ENCODE measurements at regions not wholly inside any gene's neighbourhood (a gene's known extent, or its start where the extent isn't known, plus 50 kb on each side); places are given as distances from the start of the nearest gene placed in this dataset.

DNA sequence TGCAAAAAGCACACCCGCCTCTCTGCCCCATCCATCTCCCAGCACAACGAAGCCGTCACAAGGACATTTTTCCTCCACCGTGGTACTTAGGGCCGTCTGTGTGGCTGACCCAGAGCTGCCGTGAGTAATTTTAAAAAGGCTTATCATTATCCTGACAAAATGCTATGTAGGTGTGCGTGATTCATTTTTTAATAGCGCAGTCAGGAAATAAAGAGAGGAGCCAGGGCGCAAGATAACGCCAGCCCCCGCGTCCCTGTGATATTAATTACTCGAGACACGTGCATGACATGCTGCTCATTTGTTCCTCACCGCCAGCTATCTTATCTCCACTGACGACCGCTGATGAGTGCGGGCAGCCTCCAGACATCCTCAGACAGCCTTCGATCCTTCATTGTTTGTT lies 332.7 kb upstream of the PFKP start:
- TF ChIP-seq, protein P1, sequence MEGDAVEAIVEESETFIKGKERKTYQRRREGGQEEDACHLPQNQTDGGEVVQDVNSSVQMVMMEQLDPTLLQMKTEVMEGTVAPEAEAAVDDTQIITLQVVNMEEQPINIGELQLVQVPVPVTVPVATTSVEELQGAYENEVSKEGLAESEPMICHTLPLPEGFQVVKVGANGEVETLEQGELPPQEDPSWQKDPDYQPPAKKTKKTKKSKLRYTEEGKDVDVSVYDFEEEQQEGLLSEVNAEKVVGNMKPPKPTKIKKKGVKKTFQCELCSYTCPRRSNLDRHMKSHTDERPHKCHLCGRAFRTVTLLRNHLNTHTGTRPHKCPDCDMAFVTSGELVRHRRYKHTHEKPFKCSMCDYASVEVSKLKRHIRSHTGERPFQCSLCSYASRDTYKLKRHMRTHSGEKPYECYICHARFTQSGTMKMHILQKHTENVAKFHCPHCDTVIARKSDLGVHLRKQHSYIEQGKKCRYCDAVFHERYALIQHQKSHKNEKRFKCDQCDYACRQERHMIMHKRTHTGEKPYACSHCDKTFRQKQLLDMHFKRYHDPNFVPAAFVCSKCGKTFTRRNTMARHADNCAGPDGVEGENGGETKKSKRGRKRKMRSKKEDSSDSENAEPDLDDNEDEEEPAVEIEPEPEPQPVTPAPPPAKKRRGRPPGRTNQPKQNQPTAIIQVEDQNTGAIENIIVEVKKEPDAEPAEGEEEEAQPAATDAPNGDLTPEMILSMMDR (IDR thresholded peaks at IDR 0.05; ENCODE audit: borderline replicate concordance) = no peak
- no peak overlapping the region for H3K4me3 ChIP-seq
- no peak for DNase-seq
- H3K27me3 ChIP-seq (ENCODE audit: low read depth) = peaks cover 57% of the 10 kb centered on the region
- H3K27ac ChIP-seq (replicated peaks) = no peak overlapping the region
- H3K4me1 ChIP-seq = no peaks in the 10 kb centered on the region
- peaks cover 9% of the 10 kb centered on the region for H3K9me3 ChIP-seq (replicated peaks)
- no peaks in the 10 kb centered on the region for H3K36me3 ChIP-seq
- intact Hi-C loops (cut with micrococcal nuclease) = no loop called here

DNA sequence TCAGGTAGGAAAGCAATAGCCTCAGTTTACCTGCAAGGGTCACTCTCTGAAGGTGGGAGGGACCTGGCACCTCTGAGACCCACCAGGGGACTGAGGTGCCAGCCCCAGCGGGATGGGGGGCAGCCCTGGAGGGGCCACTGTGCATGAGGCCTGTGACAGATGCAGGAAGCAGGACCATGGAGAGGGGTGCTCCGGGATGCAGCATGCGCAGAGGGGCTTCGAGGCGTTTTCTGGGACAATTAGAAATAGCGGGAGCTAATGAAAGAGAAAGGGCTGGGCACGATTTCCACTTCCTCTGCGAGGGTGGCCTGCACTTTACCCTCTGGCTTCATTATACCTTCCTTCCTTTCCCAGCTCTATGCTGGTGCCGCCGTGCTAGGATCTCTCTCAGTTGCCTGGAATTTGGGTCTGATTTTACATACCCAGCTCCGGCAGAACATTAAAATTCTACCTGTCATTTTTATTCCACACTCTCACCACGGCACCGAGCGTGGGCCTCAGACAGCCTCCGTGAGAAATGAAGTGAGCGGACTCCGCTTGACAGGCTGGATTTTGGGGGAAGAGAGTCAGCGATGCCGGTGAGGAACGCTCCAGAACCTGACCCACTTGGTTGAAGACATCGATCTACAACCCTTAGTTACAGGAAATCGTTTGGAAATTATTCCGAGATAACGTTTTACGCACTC lies 333.9 kb upstream of the PFKP start:
- DNase-seq = no peak
- no peaks in the 10 kb centered on the region for H3K4me1 ChIP-seq
- intact Hi-C loops (cut with micrococcal nuclease) = no loop called here

DNA sequence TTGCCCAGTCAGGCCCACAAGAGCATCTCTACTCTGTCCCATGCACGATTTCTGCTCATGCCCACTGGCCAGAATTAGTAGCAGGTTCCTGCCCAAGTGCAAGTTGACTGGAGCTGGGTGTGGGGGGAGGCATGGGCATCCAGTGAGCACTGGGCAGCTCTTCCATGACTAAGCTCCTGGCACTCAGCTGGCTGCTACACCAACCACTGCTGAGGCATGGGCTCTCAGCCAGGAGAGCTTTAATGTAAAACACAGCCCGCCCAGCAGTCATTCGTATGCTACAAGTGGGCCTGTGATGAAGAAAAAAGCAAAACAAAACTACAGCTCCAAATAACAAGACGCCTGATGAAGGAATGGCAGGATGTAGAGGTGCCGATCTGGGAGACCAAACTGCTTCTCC lies 335.4 kb upstream of the PFKP start:
- Histone ChIP-seq H3K27me3 (ENCODE audit: low read depth) (peaks cover 60% of the 10 kb centered on the region), H3K9me3 (replicated peaks) (peaks cover 9% of the 10 kb centered on the region), H3K4me1 (no peaks in the 10 kb centered on the region), H3K4me3 (no peak overlapping the region), H3K36me3 (no peaks in the 10 kb centered on the region), H3K27ac (replicated peaks) (no peak overlapping the region)
- intact Hi-C loops (cut with micrococcal nuclease) = no loop called here
- TF ChIP-seq, protein P1 (IDR thresholded peaks at IDR 0.05; ENCODE audit: borderline replicate concordance) = no peak
- DNase-seq = no peak

More for the DNA sequence above, 333.9 kb upstream of the PFKP start:
- Histone ChIP-seq H3K9me3 (replicated peaks) (peaks cover 9% of the 10 kb centered on the region), H3K27me3 (ENCODE audit: low read depth) (peaks cover 60% of the 10 kb centered on the region), H3K4me3 (no peak overlapping the region), H3K36me3 (no peaks in the 10 kb centered on the region), H3K27ac (replicated peaks) (no peak overlapping the region)
- TF ChIP-seq, protein P1 (IDR thresholded peaks at IDR 0.05; ENCODE audit: borderline replicate concordance) = no peak

GRCh38 chr10:2729197-2729596 lies 338.2 kb upstream of the PFKP start:
- H3K27me3 ChIP-seq (ENCODE audit: low read depth) = peaks cover 38% of the 10 kb centered on the region
- H3K4me1 ChIP-seq = no peaks in the 10 kb centered on the region
- H3K36me3 ChIP-seq = no peaks in the 10 kb centered on the region
- intact Hi-C loops (cut with micrococcal nuclease) = no loop called here
- TF ChIP-seq, protein P1 (IDR thresholded peaks at IDR 0.05; ENCODE audit: borderline replicate concordance) = no peak
- H3K4me3 ChIP-seq = no peak overlapping the region
- H3K27ac ChIP-seq (replicated peaks) = no peak overlapping the region
- H3K9me3 ChIP-seq (replicated peaks) = peaks cover 9% of the 10 kb centered on the region
- DNase-seq = no peak

GRCh38 chr10:2728087-2728486 lies 339.3 kb upstream of the PFKP start:
- TF ChIP-seq, protein P1 (IDR thresholded peaks at IDR 0.05; ENCODE audit: borderline replicate concordance) = no peak
- Histone ChIP-seq H3K27ac (replicated peaks) (no peak overlapping the region), H3K4me3 (no peak overlapping the region), H3K36me3 (no peaks in the 10 kb centered on the region), H3K9me3 (replicated peaks) (peaks cover 9% of the 10 kb centered on the region), H3K4me1 (no peaks in the 10 kb centered on the region), H3K27me3 (ENCODE audit: low read depth) (peaks cover 27% of the 10 kb centered on the region)
- no peak for DNase-seq
- intact Hi-C loops (cut with micrococcal nuclease) = no loop called here

All from left ventricle myocardium inferior (tissue), 1 donor.